HG03064 (cell line): ENCODE measurements at regions not wholly inside any gene's neighbourhood (a gene's known extent, or its start where the extent isn't known, plus 50 kb on each side); places are given as distances from the start of the nearest gene placed in this dataset.

Experiments
- ATAC-seq: cut with Tn5 transposase; IDR thresholded peaks from one replicate; pipeline ENCODE4 v1.9.1; 2021; ENCODE audit warnings: low read depth; ENCODE audit not compliant: unreplicated experiment

DNA sequence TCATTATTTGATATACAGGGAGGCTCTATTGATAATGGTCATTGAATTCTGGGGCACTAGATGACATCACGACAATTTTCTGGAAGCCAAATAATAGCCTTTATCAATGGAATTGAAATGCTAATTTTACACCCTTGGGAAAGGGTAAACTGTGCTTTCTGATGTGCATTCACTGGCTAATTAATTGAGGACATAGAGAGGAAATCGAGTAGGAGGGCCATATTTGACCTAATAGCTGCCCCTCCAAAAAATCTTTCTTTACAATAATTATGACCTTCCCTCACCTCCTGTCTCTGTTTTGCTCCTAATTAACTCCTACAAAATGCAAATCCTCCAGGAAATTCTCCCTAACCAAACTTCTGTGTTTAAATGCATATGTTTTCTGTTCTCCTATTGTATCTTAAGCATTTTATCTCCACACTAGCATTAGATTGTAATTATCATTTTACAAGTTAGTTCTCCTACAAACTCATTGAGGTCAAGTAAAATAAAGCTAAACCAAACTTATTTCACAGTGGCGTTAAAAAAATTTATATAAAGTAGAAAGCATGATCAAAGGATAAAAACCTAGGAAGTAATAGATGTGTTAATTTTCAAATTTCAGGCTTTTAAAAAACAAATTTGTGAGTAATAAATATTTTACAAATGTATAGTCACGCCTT lies 1414.0 kb upstream of the AGA start:
- no peak for ATAC-seq

DNA sequence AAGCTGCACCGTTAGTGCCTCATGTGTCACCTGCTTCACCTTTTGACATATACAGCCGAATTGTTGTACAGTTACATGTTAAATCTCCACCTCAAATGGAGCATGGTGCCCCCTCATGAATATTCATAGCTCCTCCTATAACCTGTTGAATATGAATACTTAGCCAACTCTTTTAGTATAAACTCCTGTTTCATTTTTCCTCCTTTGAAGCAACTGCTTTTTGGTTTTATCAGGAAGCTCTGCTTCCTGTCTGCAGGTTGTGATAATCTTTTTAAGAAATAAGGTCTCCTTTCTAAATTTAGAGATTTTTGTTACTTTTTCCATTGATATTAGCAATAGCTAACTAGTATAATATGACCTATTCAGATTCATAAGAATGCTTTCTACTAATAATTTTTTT lies 1429.2 kb upstream of the AGA start:
- no peak for ATAC-seq

DNA sequence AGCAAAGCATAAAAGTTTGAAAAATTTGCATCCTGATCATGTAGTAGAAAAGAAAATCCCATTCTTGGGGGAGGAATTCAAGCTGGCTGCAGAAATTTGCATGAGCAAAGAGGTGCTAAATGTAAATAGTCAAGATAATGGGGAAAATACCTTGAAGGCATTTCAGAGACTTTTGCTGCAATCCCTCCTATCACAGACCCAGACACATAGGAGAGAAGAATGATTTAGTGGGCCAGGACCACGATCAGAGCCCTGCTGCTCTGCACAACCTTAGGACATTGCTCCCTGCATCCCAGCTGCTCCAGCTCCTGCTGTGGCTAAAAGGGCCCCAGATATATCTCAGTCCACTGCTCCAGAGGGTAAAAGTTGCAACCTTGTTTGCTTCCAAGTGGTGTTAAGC lies 1439.7 kb upstream of the AGA start:
- ATAC-seq, result no peak

DNA sequence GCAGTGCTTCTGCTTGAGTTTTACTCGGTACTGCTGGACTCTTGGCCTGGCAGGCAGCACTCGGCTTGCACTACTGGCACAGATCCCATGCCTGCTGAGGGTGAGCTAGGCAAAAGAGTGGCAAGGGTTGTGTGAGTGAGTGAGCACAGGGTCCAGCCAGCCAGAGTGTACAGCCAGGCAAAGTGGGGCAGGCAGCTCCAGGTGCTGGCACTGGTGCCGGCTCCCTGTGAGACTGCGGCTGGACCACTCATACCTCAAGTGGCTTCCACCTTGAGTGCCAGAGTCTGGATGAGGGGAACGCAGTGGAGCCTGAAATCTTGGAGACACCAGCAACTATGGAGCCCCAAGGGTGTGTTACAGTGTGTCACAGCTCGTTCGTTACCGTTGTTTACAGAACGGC lies 1451.9 kb upstream of the AGA start:
- no peak for ATAC-seq

DNA sequence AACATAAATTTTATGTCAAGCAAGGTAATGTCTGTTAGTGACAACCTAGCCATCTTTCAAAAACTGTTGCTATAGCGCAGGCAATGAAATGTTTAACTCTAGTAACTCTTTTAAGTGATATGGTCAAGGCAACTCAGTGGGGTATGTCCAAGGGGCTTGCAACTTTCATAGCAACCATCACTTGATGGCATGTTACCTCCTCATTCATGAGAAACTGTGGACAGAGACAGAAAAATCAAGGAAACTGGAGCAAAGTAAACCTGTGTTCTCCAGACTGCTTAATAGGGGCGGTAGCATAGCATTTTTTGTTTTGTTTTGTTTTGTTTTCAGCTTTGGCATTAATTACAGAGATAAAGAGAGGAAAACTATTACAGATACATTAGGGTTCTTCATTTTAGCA lies 1456.8 kb upstream of the AGA start:
- ATAC-seq, result no peak

GRCh38 chr4:178917756-178918155 lies 1475.5 kb upstream of the AGA start:
- no peak for ATAC-seq

DNA sequence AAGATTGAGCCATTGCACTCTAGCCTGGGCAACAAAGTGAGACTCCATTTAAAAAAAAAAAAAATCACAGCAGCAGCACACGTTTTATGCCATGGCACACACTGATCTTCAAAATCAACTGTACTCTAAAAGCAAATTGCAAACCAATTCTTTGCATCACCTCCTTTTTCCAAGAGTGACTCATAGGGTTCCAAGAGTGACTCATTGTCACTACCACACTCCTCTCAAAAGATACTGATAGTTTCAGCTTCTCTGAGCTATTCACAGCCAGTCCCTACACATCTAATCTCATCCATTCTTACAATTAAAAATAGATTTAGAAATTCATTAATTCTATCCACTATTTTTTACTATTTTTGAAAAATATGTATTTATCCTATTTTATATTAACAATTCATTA lies 1494.9 kb upstream of the AGA start:
- ATAC-seq, result no peak

DNA sequence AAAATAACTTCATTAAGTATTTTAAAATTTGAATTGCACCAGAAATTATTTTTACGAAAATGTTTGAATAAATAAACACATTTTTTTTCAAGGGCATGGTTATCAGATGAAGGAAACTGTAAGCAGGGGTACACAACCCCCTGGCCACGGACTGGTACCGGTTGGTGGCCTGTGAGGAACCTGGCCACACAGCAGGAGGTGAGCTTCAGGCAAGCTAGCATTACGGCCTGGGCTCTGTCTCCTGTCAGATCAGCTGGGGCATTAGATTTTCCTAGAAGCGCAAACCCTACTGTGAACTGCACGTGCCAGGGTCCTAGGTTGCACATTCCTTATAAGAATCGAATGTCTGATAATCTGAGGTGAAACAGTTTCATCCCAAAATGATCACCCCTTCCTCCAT lies 1499.7 kb upstream of the AGA start:
- ATAC-seq, result no peak

GRCh38 chr4:178953447-178954120 lies 1511.3 kb upstream of the AGA start:
- ATAC-seq, result no peak

DNA sequence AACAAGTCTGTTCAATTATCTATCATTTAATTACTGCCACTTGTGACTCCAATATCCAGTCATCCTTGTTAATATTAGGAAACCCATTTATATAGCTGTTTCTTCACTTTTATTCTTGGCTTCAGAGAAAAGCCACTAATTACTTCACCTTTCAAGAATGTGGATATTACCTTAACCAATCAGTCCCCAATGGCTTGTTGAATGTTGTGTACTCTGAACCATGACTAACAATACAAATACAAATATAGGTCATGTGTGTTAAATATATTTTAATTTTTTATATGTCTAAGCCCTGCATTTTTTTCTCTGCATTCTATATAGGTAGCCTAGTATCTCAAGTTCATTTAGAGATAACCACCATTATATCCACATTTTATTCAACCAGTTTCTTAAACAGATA lies 1513.4 kb upstream of the AGA start:
- no peak for ATAC-seq

DNA sequence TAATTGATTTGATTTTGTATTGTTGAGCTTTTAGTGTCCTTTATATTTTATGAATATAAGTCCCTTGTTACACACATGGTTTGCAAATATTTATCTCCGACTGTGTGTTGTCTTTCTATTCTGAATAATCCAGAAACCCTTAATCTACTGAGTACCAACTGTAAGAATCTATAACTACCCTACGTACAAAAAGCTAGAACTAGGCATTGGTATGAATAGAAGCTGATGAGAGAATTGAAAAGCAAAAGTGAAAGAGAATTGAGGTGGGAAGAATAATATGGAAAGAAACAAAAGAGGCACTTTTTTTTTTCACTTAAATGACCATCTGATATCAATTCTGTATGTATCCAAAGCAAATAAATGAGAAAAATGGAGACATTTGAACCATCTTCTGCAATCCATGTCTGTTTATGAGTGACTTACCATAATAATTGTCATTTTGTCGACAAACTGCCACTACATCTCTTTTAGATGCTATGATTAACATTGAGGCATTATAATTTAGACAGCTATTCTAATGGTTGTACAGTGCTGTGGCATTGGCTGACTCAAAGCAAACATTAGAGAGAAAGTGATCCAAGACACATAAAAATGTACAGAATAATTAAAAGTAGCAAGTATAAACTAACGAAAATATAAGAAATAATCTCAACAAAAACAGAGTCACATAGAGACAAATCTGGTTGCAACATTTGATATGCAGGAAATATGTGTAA lies 1516.6 kb upstream of the AGA start:
- ATAC-seq, result no peak

DNA sequence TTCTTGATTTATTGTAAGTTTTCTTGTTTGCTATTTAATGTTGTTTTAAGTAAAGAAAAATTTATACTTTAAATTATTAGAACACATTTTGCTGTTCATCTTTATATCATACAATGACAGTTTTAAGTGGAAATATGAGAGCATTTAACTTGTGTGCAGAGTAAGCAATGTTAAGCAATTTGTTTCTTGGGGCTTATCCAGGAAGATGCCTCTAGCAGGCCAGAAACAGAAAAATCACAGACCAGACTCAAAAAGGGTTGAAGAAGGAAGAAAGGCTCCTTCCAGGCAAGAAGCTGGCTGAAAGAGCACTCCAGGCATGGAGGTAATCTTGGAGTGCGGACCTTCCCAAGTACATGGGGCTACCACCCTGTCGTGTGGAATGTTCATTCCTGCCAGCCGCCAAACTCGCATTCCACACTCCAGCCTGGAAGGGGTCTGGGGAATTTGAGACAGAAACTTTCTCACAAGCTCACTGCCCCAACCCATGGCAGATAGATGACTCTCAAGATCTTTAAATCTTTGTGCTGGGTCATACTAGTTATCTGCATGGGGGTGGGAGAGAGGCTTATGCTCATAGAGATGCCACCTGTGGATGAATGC lies 1521.3 kb upstream of the AGA start:
- ATAC-seq, result no peak

DNA sequence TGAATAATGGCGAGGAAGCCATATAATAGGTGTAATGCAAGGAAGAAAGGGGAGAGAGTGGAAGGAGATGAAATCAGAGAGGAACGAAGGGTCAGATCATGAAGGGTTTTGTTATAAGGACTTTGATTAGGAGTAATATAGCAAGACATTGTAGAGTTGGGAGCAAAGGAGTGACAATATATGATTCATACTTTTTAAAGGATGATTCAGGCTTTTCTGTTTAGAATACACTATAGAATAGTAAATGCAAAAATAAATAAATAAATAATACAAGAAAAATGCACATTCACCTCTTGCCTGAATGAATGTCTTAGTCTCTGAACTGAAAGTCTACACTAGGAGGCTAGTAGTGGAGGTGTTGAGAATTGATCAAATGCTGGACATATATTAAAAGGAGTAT lies 1524.4 kb upstream of the AGA start:
- no peak for ATAC-seq

DNA sequence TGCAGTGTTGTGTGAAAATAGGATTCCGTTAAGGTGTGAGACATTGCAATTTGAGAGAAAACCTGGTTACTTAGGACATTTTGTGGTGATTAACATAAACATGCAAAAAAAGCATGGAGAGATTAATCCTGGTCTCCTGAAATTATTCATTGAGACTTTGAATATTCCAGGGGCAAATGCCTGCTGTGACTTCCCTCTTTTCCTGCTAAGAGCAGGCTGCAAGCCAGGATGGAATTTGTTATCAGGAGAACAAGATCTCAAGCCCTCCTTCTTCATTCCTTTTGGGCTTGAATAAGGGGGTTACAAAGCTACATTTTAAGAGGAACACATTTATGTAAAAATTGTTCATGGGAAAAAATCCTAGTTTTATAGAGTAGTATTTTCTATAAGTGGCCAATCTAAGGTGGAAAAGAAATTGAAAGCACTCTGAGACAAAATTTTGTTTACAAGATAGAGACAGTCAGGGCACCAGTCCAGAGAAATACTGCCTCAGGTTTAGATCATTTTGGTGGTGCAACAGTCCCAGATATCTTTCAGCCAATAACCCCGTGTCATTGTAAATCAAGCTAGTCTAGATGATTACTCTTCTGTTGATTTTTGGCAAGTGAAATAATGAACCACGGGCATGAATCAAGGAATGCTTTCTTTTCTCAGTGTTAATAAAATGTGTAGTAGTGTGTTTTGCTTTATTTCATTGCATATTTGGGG lies 1528.3 kb upstream of the AGA start:
- no peak for ATAC-seq

- ATAC-seq, result no peak
Observed at GRCh38 chr4:178976861-178977260, 1534.6 kb upstream of the AGA start.

- ATAC-seq, result no peak
Observed at GRCh38 chr4:178993306-178993705, 1551.1 kb upstream of the AGA start.

GRCh38 chr4:179001918-179002317 lies 1559.7 kb upstream of the AGA start:
- no peak for ATAC-seq

- no peak for ATAC-seq
Observed at GRCh38 chr4:179007755-179008154, 1565.5 kb upstream of the AGA start.

GRCh38 chr4:179017581-179017980 lies 1575.3 kb upstream of the AGA start:
- ATAC-seq, result no peak

GRCh38 chr4:179027569-179027968 lies 1585.3 kb upstream of the AGA start:
- no peak for ATAC-seq

DNA sequence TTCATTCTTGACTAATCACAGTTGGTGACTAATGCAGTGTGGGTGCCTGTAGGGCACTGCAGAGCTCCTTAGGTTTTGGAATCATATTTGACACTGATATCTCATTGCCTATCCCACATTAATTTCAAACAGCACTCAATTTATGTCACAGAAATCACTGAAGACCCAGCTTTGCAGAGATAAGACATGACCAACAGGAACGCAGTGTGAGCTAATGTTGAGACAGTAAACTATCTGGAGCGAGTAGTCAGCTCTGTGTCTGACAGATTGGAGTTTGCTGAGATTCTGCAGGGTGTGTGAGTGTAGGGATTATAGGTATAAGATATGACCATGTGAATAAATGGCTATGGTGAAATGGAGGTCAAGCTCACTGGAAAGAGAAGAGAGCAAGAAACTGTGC lies 1586.1 kb upstream of the AGA start:
- ATAC-seq, result no peak
